Rectal smooth muscle tissue (tissue), 1 donor: ENCODE measurements at regions not wholly inside any gene's neighbourhood (a gene's known extent, or its start where the extent isn't known, plus 50 kb on each side); places are given as distances from the start of the nearest gene placed in this dataset.

ENCODE experiments used
- H3K27ac ChIP-seq: one replicate; pipeline ENCODE4 v1.7.0; 2013; ENCODE audit warnings: low read depth, low read length, inconsistent platforms
- H3K27me3 ChIP-seq: one replicate; pipeline ENCODE4 v1.7.0; 2013; ENCODE audit warnings: low read length; ENCODE audit not compliant: control insufficient read depth, insufficient read depth
- H3K36me3 ChIP-seq: one replicate; pipeline ENCODE4 v1.7.0; 2013; ENCODE audit warnings: low read length; ENCODE audit not compliant: control insufficient read depth, insufficient read depth
- H3K4me1 ChIP-seq: one replicate; pipeline ENCODE4 v1.7.0; 2013; ENCODE audit warnings: low read length; ENCODE audit not compliant: control insufficient read depth, insufficient read depth
- H3K4me3 ChIP-seq: one replicate; pipeline ENCODE4 v1.7.0; 2013; ENCODE audit warnings: low read length
- H3K9ac ChIP-seq: one replicate; pipeline ENCODE4 v1.7.0; 2013; ENCODE audit warnings: low read length

DNA sequence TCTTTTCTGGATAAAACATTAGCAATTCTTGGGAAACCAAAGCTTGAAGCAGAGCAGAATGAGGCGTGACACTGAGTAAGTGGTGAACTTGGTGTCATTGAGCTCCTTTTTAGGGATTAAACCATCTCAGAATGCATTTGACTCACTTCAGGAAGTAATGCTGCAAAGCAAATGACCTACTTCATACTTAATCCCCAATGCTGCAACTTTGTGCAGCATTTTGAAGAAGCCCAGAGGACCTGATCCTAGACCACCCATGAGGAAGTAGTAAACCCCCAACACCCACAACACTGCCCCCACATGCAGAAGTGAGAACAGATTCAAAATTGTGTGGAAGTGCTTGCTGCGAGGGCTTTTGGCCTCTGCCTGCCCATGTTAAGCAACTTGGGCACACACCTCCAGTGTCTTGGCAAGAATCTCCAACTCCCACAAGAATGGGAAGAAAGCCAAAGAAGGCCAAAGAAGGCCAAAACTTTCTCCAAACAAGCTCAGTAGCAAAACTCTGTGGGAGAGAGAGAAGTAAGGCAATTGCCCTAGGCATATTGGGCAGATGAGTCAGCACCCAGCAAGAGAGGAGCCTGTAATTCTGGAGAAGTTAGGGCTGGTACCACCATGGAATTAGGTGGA lies 69.2 kb upstream of the ETV6 start:
- peak overlapping the region; percentile 59 for H3K27ac ChIP-seq

DNA sequence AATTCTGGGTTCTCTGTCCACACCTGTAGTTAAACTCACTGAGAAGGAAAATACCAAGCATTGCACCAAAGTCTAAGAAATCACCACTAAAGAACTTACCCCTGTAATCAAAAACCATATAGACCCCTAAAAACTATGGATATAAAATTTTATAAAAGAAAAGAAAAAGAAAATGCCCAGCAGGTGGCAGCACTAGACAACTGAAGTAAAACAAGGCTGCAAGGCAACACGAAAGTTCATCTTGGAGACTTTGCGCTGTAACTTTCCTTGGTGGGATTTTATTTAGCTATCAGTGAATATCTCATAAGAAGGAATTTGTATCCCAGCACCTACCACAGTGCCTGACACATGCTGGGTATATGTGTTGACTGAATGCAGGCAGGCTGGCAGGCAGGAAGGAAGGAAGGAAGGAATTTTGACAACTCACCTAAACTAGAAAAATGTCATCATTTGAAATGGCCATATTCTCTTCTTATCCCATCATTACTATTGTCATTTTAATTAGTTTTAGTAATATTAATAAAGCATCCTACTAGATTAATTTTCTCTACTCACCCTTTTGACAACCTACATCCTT lies 68.2 kb upstream of the ETV6 start:
- Histone ChIP-seq H3K36me3 (no peaks in the 10 kb centered on the region), H3K4me1 (peaks cover 9% of the 10 kb centered on the region), H3K27ac (no peak overlapping the region), H3K27me3 (no peaks in the 10 kb centered on the region), H3K4me3 (no peak overlapping the region), H3K9ac (no peak overlapping the region)

More for the DNA sequence above, 69.2 kb upstream of the ETV6 start:
- Histone ChIP-seq H3K36me3 (no peaks in the 10 kb centered on the region), H3K4me3 (no peak overlapping the region), H3K4me1 (peaks cover 9% of the 10 kb centered on the region), H3K9ac (no peak overlapping the region), H3K27me3 (no peaks in the 10 kb centered on the region)

DNA sequence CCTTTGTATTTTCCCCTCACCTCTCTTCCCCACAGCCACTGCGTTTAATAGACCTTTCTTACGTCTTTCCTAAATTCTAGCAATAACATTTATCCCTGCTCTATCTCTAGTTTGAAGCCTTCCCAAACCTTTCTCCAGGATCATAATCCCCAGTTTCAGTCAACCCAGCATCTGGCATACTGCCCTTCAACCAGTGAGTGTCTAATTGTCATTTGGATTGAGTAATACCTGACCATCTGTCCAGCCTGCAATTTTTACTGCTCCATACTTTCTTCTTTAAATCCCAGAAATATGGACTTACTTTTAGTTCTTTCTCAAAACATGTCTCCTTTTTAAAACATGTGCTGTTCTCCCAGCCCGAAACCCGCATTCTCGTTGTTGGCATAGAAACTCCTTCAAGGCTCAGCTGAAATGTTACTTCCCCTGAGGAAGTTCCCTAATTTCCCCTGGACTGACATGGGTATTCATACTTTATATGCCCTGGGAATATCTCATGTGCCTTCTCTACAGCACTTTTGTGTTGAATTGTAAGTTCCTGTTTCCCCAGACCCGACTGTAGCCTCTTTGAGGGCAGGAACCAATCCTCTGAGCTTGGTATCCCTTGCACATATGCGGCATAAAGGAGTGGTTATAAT lies 65.1 kb upstream of the ETV6 start:
- H3K36me3 ChIP-seq = no peaks in the 10 kb centered on the region

DNA sequence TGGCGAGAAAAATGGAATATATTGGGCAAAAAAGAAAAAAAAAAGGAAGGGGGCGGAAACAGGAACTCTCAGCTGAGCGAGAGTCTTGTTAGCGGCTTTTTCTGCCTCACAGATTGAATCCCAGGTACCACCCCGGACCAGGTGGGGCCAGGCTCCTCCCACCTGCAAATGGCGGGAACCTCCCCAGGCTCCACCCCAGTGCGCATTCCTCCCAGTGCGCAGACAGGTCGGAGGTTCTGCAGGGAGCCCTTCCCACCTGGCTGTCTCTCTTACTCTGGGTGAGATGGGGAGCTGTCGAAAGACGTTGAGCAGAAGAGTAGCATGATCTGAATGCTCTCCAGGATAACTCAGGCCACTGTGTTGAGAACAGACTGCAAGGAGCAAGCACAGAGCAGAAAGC lies 57.0 kb upstream of the ETV6 start:
- Histone ChIP-seq H3K4me1 (no peaks in the 10 kb centered on the region), H3K27ac (no peak overlapping the region), H3K36me3 (no peaks in the 10 kb centered on the region), H3K9ac (no peak overlapping the region), H3K4me3 (no peak overlapping the region), H3K27me3 (no peaks in the 10 kb centered on the region)

More for the DNA sequence above, 65.1 kb upstream of the ETV6 start:
- Histone ChIP-seq H3K27me3 (no peaks in the 10 kb centered on the region), H3K9ac (no peak overlapping the region), H3K4me3 (no peak overlapping the region), H3K4me1 (peaks cover 9% of the 10 kb centered on the region), H3K27ac (no peak overlapping the region)

DNA sequence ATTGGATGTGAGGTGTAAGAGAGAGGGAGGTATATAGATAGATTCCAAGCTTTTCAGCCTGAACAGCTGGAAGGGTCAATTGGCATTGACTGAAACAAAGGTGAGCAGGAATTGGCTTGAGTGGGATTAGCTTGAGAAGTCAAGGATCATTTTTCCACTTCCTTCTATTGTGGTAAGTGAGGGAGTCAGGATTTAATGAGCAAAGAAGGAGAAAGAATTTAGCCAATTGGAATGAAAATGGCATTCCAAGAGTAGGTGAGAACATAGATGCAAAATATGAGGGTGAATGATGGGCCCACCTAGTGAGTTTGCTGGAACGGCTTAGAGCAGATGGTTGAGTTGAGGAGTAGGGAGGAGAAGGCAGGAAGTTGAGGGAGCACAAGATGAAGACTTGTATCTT lies 56.5 kb upstream of the ETV6 start:
- no peaks in the 10 kb centered on the region for H3K4me1 ChIP-seq

DNA sequence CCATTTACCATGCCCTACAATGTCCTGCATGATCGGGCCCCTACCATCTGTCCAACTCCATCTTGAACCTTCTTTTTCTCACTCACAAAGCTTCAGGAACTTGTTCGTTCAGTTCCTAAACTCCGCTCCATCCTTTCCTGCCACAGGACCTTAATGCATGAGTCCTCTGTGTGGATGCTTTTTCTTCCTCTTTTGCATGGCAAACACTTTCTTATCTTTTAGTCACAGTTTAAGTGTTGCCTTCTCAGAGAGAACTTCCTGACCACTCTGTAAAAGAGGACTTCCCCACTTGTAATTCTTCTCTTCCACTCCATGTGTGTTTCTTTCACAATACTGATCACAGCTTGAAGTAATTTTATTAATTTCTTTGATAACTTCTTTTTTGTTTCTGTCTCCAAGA lies 54.4 kb upstream of the ETV6 start:
- no peak overlapping the region for H3K4me3 ChIP-seq
- H3K9ac ChIP-seq = no peak overlapping the region
- H3K36me3 ChIP-seq = no peaks in the 10 kb centered on the region
- no peak overlapping the region for H3K27ac ChIP-seq
- no peaks in the 10 kb centered on the region for H3K27me3 ChIP-seq
- H3K4me1 ChIP-seq = no peaks in the 10 kb centered on the region

More for the DNA sequence above, 56.5 kb upstream of the ETV6 start:
- Histone ChIP-seq H3K27ac (no peak overlapping the region), H3K9ac (no peak overlapping the region), H3K27me3 (no peaks in the 10 kb centered on the region), H3K36me3 (no peaks in the 10 kb centered on the region), H3K4me3 (no peak overlapping the region)

DNA sequence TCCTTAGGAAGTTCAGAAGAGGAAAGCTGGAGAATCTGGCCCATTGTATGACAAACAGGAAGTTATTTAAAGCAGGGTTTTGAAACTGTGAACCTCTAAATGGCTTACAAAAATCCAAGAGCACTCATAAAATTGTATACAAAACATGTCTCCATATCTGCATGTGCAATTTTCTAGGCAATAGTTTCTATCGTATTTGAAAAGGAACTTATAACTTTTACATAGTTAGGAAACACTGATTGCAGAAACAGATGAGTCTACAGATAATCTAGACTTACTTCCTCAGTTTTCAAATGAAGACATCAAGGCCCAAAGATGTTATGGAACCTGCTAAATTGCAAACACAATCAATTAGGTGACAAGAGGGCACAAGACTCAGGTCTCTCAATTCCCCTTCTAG lies 53.3 kb upstream of the ETV6 start:
- Histone ChIP-seq H3K27ac (no peak overlapping the region), H3K4me3 (no peak overlapping the region), H3K4me1 (no peaks in the 10 kb centered on the region), H3K27me3 (no peaks in the 10 kb centered on the region), H3K9ac (no peak overlapping the region), H3K36me3 (no peaks in the 10 kb centered on the region)

DNA sequence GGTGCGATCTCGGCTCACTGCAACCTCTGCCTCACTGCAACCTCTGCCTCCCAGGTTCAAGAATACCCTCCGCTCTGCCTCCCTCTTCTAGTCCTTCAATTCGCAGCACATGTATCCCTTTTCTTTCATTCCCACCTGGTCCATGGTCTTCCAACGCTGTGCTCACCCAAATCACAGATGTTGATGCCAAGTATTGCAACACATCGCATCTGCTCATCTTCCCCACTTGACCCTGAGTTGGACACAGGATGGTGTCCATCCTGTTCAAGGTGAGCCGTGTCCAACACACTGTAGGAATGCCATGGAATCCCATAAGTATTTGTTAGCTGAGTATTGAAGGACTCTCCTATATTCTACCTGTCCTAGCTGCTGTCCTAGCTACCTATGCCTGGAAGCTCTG lies 50.6 kb upstream of the ETV6 start:
- Histone ChIP-seq H3K36me3 (no peaks in the 10 kb centered on the region), H3K4me3 (no peak overlapping the region), H3K9ac (no peak overlapping the region), H3K27me3 (no peaks in the 10 kb centered on the region), H3K27ac (no peak overlapping the region), H3K4me1 (no peaks in the 10 kb centered on the region)
